Uterus (tissue), 2 donors: ENCODE measurements at regions not wholly inside any gene's neighbourhood (a gene's known extent, or its start where the extent isn't known, plus 50 kb on each side); places are given as distances from the start of the nearest gene placed in this dataset.

Experiments
- POLR2A ChIP-seq, 2 donors: fragments of 450-650 bp; IDR thresholded peaks; one replicate each; pipeline ENCODE4 v1.6.1; 2016; ENCODE audit warnings: antibody characterized with exemption in 2 of 2, mild to moderate bottlenecking in 1 of 2, moderate library complexity in 1 of 2
- TF ChIP-seq, protein P1 (sequence below), 4 experiments: fragments of 200-600 bp in 2 of 4; fragments of 450-650 bp in 2 of 4; sonication (generic) in 2 of 4; IDR thresholded peaks; one replicate each; pipeline ENCODE4 v1.5.1; 2016 to 2019; ENCODE audit warnings: antibody characterized with exemption in 4 of 4, mild to moderate bottlenecking in 2 of 4, moderate library complexity in 1 of 4

DNA sequence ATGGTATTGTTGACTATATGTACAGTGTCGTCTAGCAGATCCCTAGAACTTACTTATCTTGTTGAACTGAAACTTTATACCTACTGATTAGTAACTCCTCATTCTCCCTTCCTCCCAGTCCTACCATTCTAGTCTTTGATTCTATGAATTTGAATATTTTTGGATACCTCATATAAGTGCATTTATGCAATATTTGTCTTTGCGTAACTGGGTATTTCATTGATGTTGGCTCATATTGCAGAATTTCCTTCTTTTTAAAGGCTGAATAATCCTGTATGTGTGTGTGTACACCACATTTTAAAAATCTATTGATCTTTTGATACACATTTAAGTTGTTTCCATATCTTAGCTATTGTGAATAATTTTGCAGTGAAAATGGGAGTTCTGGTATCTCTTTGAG is 119.9 kb downstream of the SOX4 start:
- TF ChIP-seq, protein P1, sequence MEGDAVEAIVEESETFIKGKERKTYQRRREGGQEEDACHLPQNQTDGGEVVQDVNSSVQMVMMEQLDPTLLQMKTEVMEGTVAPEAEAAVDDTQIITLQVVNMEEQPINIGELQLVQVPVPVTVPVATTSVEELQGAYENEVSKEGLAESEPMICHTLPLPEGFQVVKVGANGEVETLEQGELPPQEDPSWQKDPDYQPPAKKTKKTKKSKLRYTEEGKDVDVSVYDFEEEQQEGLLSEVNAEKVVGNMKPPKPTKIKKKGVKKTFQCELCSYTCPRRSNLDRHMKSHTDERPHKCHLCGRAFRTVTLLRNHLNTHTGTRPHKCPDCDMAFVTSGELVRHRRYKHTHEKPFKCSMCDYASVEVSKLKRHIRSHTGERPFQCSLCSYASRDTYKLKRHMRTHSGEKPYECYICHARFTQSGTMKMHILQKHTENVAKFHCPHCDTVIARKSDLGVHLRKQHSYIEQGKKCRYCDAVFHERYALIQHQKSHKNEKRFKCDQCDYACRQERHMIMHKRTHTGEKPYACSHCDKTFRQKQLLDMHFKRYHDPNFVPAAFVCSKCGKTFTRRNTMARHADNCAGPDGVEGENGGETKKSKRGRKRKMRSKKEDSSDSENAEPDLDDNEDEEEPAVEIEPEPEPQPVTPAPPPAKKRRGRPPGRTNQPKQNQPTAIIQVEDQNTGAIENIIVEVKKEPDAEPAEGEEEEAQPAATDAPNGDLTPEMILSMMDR (IDR thresholded peaks at IDR 0.05) = no peak
- no peak for TF ChIP-seq POLR2A (IDR thresholded peaks at IDR 0.05)
